Liver (tissue), 8 donors: ENCODE measurements at regions not wholly inside any gene's neighbourhood (a gene's known extent, or its start where the extent isn't known, plus 50 kb on each side); places are given as distances from the start of the nearest gene placed in this dataset.

Experiments used
- DNase-seq: peaks from one replicate; pipeline ENCODE4 v3.0.0-alpha.2; 2017; ENCODE audit warnings: low spot score
- H3K27ac ChIP-seq, 2 donors: one replicate each; pipeline ENCODE4 v1.7.0; 2013; ENCODE audit warnings: inconsistent platforms in 2 of 2, low read length in 2 of 2, control low read depth in 1 of 2, low read depth in 1 of 2, mild to moderate bottlenecking in 1 of 2
- H3K27me3 ChIP-seq, 4 donors: one replicate each; pipeline versions ENCODE4 v1.6.1 to v1.7.0; 2013; ENCODE audit warnings: low read length in 3 of 4, inconsistent platforms in 1 of 4, mild to moderate bottlenecking in 1 of 4, moderate library complexity in 1 of 4; ENCODE audit not compliant: control insufficient read depth in 4 of 4, insufficient read depth in 4 of 4
- H3K36me3 ChIP-seq, 4 donors: one replicate each; pipeline versions ENCODE4 v1.6.1 to v1.7.0; 2013; ENCODE audit warnings: low read length in 3 of 4, mild to moderate bottlenecking in 3 of 4, low read depth in 1 of 4, moderate library complexity in 1 of 4; ENCODE audit not compliant: control insufficient read depth in 4 of 4, insufficient read depth in 3 of 4
- H3K4me1 ChIP-seq, 4 donors: one replicate each; pipeline versions ENCODE4 v1.6.1 to v1.7.0; 2013; ENCODE audit warnings: low read length in 3 of 4, mild to moderate bottlenecking in 3 of 4, moderate library complexity in 1 of 4; ENCODE audit not compliant: control insufficient read depth in 4 of 4, insufficient read depth in 4 of 4
- H3K4me3 ChIP-seq, 3 donors: one replicate each; pipeline versions ENCODE4 v1.6.1 to v1.7.0; 2013; ENCODE audit warnings: low read length in 3 of 3, control low read depth in 1 of 3, low read depth in 1 of 3, mild to moderate bottlenecking in 1 of 3
- H3K9ac ChIP-seq, 2 donors: one replicate each; pipeline ENCODE4 v1.7.0; 2013; ENCODE audit warnings: low read length in 2 of 2, mild to moderate bottlenecking in 2 of 2, moderate library complexity in 2 of 2, control low read depth in 1 of 2, low read depth in 1 of 2
- H3K9me3 ChIP-seq, 4 donors: one replicate each; pipeline versions ENCODE4 v1.6.1 to v1.7.0; 2013; ENCODE audit warnings: low read length in 3 of 4; ENCODE audit not compliant: control insufficient read depth in 4 of 4
- EGR1 ChIP-seq, 2 donors: IDR thresholded peaks; 2 replicates each; pipeline ENCODE4 v1.6.1; 2016 to 2018; ENCODE audit warnings: antibody characterized with exemption in 2 of 2, low read depth in 2 of 2
- FOXA1 ChIP-seq: IDR thresholded peaks from 2 replicates; pipeline ENCODE4 v1.6.1; 2016; ENCODE audit warnings: antibody characterized with exemption
- GABPA ChIP-seq, 2 donors: IDR thresholded peaks in 1 of 2; conservative IDR thresholded peaks in 1 of 2; 2 replicates each; pipeline ENCODE4 v1.6.1; 2016; ENCODE audit warnings: antibody characterized with exemption in 2 of 2, mild to moderate bottlenecking in 1 of 2, moderate library complexity in 1 of 2
- HNF4A ChIP-seq, 2 donors: conservative IDR thresholded peaks; 2 replicates each; pipeline ENCODE4 v1.6.1; 2016; ENCODE audit warnings: antibody characterized with exemption in 2 of 2, mild to moderate bottlenecking in 2 of 2
- HNF4G ChIP-seq: IDR thresholded peaks from 2 replicates; pipeline ENCODE4 v1.6.1; 2016; ENCODE audit warnings: antibody characterized with exemption
- JUND ChIP-seq, 2 donors: IDR thresholded peaks; 2 replicates each; pipeline ENCODE4 v1.6.1; 2016; ENCODE audit warnings: antibody characterized with exemption in 2 of 2
- NR2F2 ChIP-seq: IDR thresholded peaks from 2 replicates; pipeline ENCODE4 v1.6.1; 2016; ENCODE audit warnings: antibody characterized with exemption
- RAD21 ChIP-seq, 2 donors: IDR thresholded peaks; 2 replicates each; pipeline ENCODE4 v1.6.1; 2016; ENCODE audit warnings: antibody characterized with exemption in 2 of 2, mild to moderate bottlenecking in 2 of 2
- RXRA ChIP-seq, 2 donors: IDR thresholded peaks; 2 replicates each; pipeline ENCODE4 v1.6.1; 2017 to 2018; ENCODE audit warnings: antibody characterized with exemption in 2 of 2, mild to moderate bottlenecking in 1 of 2
- SP1 ChIP-seq: IDR thresholded peaks from 2 replicates; pipeline ENCODE4 v1.6.1; 2018; ENCODE audit warnings: antibody characterized with exemption, mild to moderate bottlenecking
- TAF1 ChIP-seq: conservative IDR thresholded peaks from 2 replicates; pipeline ENCODE4 v1.6.1; 2016; ENCODE audit warnings: antibody characterized with exemption, mild to moderate bottlenecking
- YY1 ChIP-seq: IDR thresholded peaks from 2 replicates; pipeline ENCODE4 v1.6.1; 2016; ENCODE audit warnings: antibody characterized with exemption, mild to moderate bottlenecking
- WGBS: extraction: QIAGEN DNeasy Blood & Tissue Kit; methylation state at CpG from one replicate; pipeline ENCODE4 v1.1.7; 2013; 5-methylcytosine and 5-hydroxymethylcytosine counted together
- TF ChIP-seq, protein P1 (sequence below): IDR thresholded peaks from 2 replicates; pipeline ENCODE4 v1.6.1; 2016; ENCODE audit warnings: antibody characterized with exemption
- TF ChIP-seq, protein P2 (sequence below): fragments of 150-350 bp; IDR thresholded peaks from 2 replicates; pipeline ENCODE4 v1.5.1; 2017; ENCODE audit warnings: improper control_type of control experiment, low read depth, low read length; ENCODE audit not compliant: missing input control
- TF ChIP-seq, protein P3 (sequence below): IDR thresholded peaks from 2 replicates; pipeline ENCODE4 v1.6.1; 2016; ENCODE audit warnings: antibody characterized with exemption
- TF ChIP-seq, protein P4 (sequence below): IDR thresholded peaks from 2 replicates; pipeline ENCODE4 v1.6.1; 2016; ENCODE audit warnings: antibody characterized with exemption, mild to moderate bottlenecking
- donor health status: healthy.
- donor health status: healthy.
- donor health status: healthy.
- donor health status: healthy.
- donor health status: healthy.

GRCh38 chr16:55130456-55130855, 193.5 kb upstream of the IRX6 start:
- DNase-seq, result no peak
- Histone ChIP-seq H3K9me3 (no peaks in the 10 kb centered on the region), H3K27me3 (no peaks in the 10 kb centered on the region), H3K27ac (no peak overlapping the region), H3K36me3 (no peaks in the 10 kb centered on the region), H3K4me1 (no peaks in the 10 kb centered on the region), H3K9ac (no peak overlapping the region), H3K4me3 (no peak overlapping the region)
- TF ChIP-seq FOXA1 (no peak), YY1 (no peak), NR2F2 (no peak), SP1 (no peak), GABPA (IDR thresholded peaks at IDR 0.05 in 1 of 2, conservative IDR thresholded peaks at IDR 0.05 in 1 of 2) (no peak), TAF1 (no peak)
- TF ChIP-seq, protein P1, sequence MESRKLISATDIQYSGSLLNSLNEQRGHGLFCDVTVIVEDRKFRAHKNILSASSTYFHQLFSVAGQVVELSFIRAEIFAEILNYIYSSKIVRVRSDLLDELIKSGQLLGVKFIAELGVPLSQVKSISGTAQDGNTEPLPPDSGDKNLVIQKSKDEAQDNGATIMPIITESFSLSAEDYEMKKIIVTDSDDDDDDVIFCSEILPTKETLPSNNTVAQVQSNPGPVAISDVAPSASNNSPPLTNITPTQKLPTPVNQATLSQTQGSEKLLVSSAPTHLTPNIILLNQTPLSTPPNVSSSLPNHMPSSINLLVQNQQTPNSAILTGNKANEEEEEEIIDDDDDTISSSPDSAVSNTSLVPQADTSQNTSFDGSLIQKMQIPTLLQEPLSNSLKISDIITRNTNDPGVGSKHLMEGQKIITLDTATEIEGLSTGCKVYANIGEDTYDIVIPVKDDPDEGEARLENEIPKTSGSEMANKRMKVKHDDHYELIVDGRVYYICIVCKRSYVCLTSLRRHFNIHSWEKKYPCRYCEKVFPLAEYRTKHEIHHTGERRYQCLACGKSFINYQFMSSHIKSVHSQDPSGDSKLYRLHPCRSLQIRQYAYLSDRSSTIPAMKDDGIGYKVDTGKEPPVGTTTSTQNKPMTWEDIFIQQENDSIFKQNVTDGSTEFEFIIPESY, result no peak
- 84% methylated on average over 12 of the region's 12 CpGs for WGBS

DNA sequence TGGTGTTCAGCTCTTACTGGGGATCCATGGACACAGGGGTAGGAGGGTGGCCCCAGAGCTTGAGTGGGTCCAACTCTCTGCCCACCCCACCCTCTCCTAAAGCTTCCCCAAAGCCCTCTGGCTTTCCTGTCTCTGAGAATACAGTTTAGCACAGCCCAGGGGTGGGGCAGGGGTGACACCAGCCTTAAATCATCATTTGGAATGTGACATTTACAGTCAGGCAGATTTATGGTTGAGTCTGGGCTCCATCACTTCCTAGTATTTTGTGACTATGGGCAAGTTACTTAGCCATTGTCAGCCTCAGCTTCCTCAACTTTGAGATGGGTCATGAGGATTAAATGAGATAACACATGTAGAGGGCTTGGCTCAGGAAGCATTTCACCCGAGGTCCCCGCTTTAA, 193.1 kb upstream of the IRX6 start:
- Histone ChIP-seq H3K36me3 (no peaks in the 10 kb centered on the region), H3K9me3 (no peaks in the 10 kb centered on the region), H3K4me1 (no peaks in the 10 kb centered on the region), H3K4me3 (no peak overlapping the region), H3K27ac (no peak overlapping the region), H3K27me3 (no peaks in the 10 kb centered on the region), H3K9ac (no peak overlapping the region)
- no peak for DNase-seq
- 77% methylated on average over 2 of the region's 2 CpGs for WGBS
- TF ChIP-seq NR2F2 (no peak), RXRA (IDR thresholded peaks at IDR 0.05) (no peak), FOXA1 (no peak), HNF4G (no peak), YY1 (no peak), TAF1 (no peak), HNF4A (conservative IDR thresholded peaks at IDR 0.05) (no peak), EGR1 (IDR thresholded peaks at IDR 0.05; ENCODE audit: low read depth in 2 of 2) (no peak), JUND (IDR thresholded peaks at IDR 0.05) (no peak), GABPA (IDR thresholded peaks at IDR 0.05 in 1 of 2, conservative IDR thresholded peaks at IDR 0.05 in 1 of 2) (no peak), RAD21 (IDR thresholded peaks at IDR 0.05) (no peak)
- TF ChIP-seq, protein P2, sequence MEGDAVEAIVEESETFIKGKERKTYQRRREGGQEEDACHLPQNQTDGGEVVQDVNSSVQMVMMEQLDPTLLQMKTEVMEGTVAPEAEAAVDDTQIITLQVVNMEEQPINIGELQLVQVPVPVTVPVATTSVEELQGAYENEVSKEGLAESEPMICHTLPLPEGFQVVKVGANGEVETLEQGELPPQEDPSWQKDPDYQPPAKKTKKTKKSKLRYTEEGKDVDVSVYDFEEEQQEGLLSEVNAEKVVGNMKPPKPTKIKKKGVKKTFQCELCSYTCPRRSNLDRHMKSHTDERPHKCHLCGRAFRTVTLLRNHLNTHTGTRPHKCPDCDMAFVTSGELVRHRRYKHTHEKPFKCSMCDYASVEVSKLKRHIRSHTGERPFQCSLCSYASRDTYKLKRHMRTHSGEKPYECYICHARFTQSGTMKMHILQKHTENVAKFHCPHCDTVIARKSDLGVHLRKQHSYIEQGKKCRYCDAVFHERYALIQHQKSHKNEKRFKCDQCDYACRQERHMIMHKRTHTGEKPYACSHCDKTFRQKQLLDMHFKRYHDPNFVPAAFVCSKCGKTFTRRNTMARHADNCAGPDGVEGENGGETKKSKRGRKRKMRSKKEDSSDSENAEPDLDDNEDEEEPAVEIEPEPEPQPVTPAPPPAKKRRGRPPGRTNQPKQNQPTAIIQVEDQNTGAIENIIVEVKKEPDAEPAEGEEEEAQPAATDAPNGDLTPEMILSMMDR, result no peak
- TF ChIP-seq, protein P3, sequence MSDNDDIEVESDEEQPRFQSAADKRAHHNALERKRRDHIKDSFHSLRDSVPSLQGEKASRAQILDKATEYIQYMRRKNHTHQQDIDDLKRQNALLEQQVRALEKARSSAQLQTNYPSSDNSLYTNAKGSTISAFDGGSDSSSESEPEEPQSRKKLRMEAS, result no peak

DNA sequence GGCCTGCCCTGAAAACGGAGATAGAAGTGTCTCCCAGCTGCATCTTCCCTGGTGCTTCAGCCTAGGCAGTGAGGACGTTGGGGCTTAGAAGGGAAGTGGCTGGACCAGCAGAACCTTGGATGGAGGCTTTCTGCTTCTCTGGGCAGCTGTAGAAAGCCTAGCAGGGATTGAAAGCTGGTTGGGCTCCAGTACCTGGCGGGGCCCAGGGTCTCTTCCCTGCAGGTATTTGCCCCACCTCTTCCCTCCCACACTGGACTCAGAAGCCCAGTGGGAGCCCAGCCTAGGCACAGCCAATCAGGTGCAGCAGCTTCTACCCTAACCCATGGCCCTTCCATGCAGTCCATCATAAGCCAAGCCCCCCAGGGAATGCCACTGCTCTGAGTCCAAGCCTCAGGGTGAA, 190.3 kb upstream of the IRX6 start:
- no peak overlapping the region for H3K9ac ChIP-seq
- H3K27me3 ChIP-seq, result no peaks in the 10 kb centered on the region
- H3K36me3 ChIP-seq, result no peaks in the 10 kb centered on the region
- H3K27ac ChIP-seq, result no peak overlapping the region
- TF ChIP-seq FOXA1 (no peak), TAF1 (no peak), SP1 (no peak), RXRA (IDR thresholded peaks at IDR 0.05) (no peak)
- TF ChIP-seq, protein P4, sequence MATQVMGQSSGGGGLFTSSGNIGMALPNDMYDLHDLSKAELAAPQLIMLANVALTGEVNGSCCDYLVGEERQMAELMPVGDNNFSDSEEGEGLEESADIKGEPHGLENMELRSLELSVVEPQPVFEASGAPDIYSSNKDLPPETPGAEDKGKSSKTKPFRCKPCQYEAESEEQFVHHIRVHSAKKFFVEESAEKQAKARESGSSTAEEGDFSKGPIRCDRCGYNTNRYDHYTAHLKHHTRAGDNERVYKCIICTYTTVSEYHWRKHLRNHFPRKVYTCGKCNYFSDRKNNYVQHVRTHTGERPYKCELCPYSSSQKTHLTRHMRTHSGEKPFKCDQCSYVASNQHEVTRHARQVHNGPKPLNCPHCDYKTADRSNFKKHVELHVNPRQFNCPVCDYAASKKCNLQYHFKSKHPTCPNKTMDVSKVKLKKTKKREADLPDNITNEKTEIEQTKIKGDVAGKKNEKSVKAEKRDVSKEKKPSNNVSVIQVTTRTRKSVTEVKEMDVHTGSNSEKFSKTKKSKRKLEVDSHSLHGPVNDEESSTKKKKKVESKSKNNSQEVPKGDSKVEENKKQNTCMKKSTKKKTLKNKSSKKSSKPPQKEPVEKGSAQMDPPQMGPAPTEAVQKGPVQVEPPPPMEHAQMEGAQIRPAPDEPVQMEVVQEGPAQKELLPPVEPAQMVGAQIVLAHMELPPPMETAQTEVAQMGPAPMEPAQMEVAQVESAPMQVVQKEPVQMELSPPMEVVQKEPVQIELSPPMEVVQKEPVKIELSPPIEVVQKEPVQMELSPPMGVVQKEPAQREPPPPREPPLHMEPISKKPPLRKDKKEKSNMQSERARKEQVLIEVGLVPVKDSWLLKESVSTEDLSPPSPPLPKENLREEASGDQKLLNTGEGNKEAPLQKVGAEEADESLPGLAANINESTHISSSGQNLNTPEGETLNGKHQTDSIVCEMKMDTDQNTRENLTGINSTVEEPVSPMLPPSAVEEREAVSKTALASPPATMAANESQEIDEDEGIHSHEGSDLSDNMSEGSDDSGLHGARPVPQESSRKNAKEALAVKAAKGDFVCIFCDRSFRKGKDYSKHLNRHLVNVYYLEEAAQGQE, result no peak
- TF ChIP-seq, protein P3, result no peak
- peaks cover 0 to 3% (median 0%) of the 10 kb centered on the region in 4 donors for H3K4me1 ChIP-seq
- DNase-seq, result no peak
- H3K9me3 ChIP-seq, result no peaks in the 10 kb centered on the region
- 72% methylated on average over 3 of the region's 3 CpGs for WGBS
- H3K4me3 ChIP-seq, result no peak overlapping the region
